ENCODE measurements at regions not wholly inside any gene's neighbourhood (a gene's known extent, or its start where the extent isn't known, plus 50 kb on each side); places are given as distances from the start of the nearest gene placed in this dataset.

- TF ChIP-seq CTCF (IDR thresholded peaks at IDR 0.05; ENCODE audit: low read depth, low read length, missing control alignments), result no peak
- H3K4me3 ChIP-seq (ENCODE audit: low read depth, low read length), result no peak overlapping the region
- DNase-seq (ENCODE audit: low read depth), result no peak
Measured at GRCh38 chr13:54627646-54628372, 1599.2 kb downstream of the OLFM4 start.

GRCh38 chr13:54628383-54628782, 1599.8 kb downstream of the OLFM4 start:
- no peak for DNase-seq (ENCODE audit: low read depth)
- no peak for TF ChIP-seq CTCF (IDR thresholded peaks at IDR 0.05; ENCODE audit: low read depth, low read length, missing control alignments)
- H3K4me3 ChIP-seq (ENCODE audit: low read depth, low read length), result no peak overlapping the region

- no peak for DNase-seq (ENCODE audit: low read depth)
- no peak for TF ChIP-seq CTCF (IDR thresholded peaks at IDR 0.05; ENCODE audit: low read depth, low read length, missing control alignments)
- no peak overlapping the region for H3K4me3 ChIP-seq (ENCODE audit: low read depth, low read length)
Measured at GRCh38 chr13:54633456-54633855, 1604.8 kb downstream of the OLFM4 start.

- DNase-seq (ENCODE audit: low read depth), result no peak
- no peak for TF ChIP-seq CTCF (IDR thresholded peaks at IDR 0.05; ENCODE audit: low read depth, low read length, missing control alignments)
- no peak overlapping the region for H3K4me3 ChIP-seq (ENCODE audit: low read depth, low read length)
Measured at GRCh38 chr13:54636231-54636630, 1607.6 kb downstream of the OLFM4 start.

GRCh38 chr13:54637366-54637765, 1608.8 kb downstream of the OLFM4 start:
- no peak for DNase-seq (ENCODE audit: low read depth)
- no peak overlapping the region for H3K4me3 ChIP-seq (ENCODE audit: low read depth, low read length)
- TF ChIP-seq CTCF (IDR thresholded peaks at IDR 0.05; ENCODE audit: low read depth, low read length, missing control alignments), result no peak

- TF ChIP-seq CTCF (IDR thresholded peaks at IDR 0.05; ENCODE audit: low read depth, low read length, missing control alignments), result no peak
- no peak for DNase-seq (ENCODE audit: low read depth)
- no peak overlapping the region for H3K4me3 ChIP-seq (ENCODE audit: low read depth, low read length)
Measured at GRCh38 chr13:54640719-54641118, 1612.1 kb downstream of the OLFM4 start.

GRCh38 chr13:54643863-54644262, 1615.2 kb downstream of the OLFM4 start:
- TF ChIP-seq CTCF (IDR thresholded peaks at IDR 0.05; ENCODE audit: low read depth, low read length, missing control alignments), result no peak
- no peak for DNase-seq (ENCODE audit: low read depth)
- no peak overlapping the region for H3K4me3 ChIP-seq (ENCODE audit: low read depth, low read length)
